Stimulated activated CD4-positive, alpha-beta T cell treated with anti-CD3 and anti-CD28 coated beads, TNF-alpha, amount 100 ng/mL, for 1 hour (primary cell): ENCODE measurements at regions not wholly inside any gene's neighbourhood (a gene's known extent, or its start where the extent isn't known, plus 50 kb on each side); places are given as distances from the start of the nearest gene placed in this dataset.

Experiments used
- DNase-seq, 3 donors: peaks; one replicate each; pipeline ENCODE4 v3.0.0-alpha.2; 2020; ENCODE audit warnings: low read depth in 3 of 3, low spot score in 1 of 3

- no peak for DNase-seq
Measured at GRCh38 chr11:45446998-45447397, 160.9 kb upstream of the SYT13 start.

- no peak for DNase-seq
Measured at GRCh38 chr11:45446434-45446833, 160.3 kb upstream of the SYT13 start.

- DNase-seq = no peak
Measured at GRCh38 chr11:45444796-45445195, 158.7 kb upstream of the SYT13 start.

GRCh38 chr11:45440111-45440510 lies 154.0 kb upstream of the SYT13 start:
- no peak for DNase-seq

- DNase-seq = no peak
Measured at GRCh38 chr11:45436966-45437365, 150.8 kb upstream of the SYT13 start.

- no peak for DNase-seq
Measured at GRCh38 chr11:45436118-45436517, 150.0 kb upstream of the SYT13 start.

- DNase-seq = no peak
Measured at GRCh38 chr11:45435706-45436105, 149.6 kb upstream of the SYT13 start.

- no peak for DNase-seq
Measured at GRCh38 chr11:45432910-45433309, 146.8 kb upstream of the SYT13 start.

GRCh38 chr11:45432100-45432499 lies 146.0 kb upstream of the SYT13 start:
- no peak for DNase-seq

GRCh38 chr11:45431046-45432018 lies 145.2 kb upstream of the SYT13 start:
- DNase-seq = no peak

GRCh38 chr11:45430361-45430760 lies 144.2 kb upstream of the SYT13 start:
- DNase-seq = no peak

GRCh38 chr11:45429719-45430118 lies 143.6 kb upstream of the SYT13 start:
- DNase-seq = no peak

- DNase-seq = no peak
Measured at GRCh38 chr11:45428541-45429230, 142.5 kb upstream of the SYT13 start.

GRCh38 chr11:45428116-45428515 lies 142.0 kb upstream of the SYT13 start:
- no peak for DNase-seq

- no peak for DNase-seq
Measured at GRCh38 chr11:45424411-45425180, 138.5 kb upstream of the SYT13 start.

- no peak for DNase-seq
Measured at GRCh38 chr11:45423475-45424120, 137.5 kb upstream of the SYT13 start.

- no peak for DNase-seq
Measured at GRCh38 chr11:45423036-45423435, 136.9 kb upstream of the SYT13 start.

GRCh38 chr11:45414088-45414487 lies 127.9 kb upstream of the SYT13 start:
- no peak for DNase-seq

- DNase-seq = no peak
Measured at GRCh38 chr11:45413156-45413858, 127.2 kb upstream of the SYT13 start.

GRCh38 chr11:45412521-45412920 lies 126.4 kb upstream of the SYT13 start:
- no peak for DNase-seq
